Neural crest cell (in vitro differentiated cells): ENCODE measurements at regions not wholly inside any gene's neighbourhood (a gene's known extent, or its start where the extent isn't known, plus 50 kb on each side); places are given as distances from the start of the nearest gene placed in this dataset.

Source experiments
- DNase-seq: peaks from one replicate; pipeline ENCODE4 v3.0.0; 2021; ENCODE audit warnings: low read depth, mixed read lengths, low spot score
- H3K27ac Mint-ChIP-seq: one replicate; pipeline ENCODE4 v1.8.0; 2021; ENCODE audit warnings: mild to moderate bottlenecking, mixed read lengths; ENCODE audit not compliant: unreplicated experiment
- H3K27me3 Mint-ChIP-seq: 2 replicates; pipeline ENCODE4 v1.8.0; 2021; ENCODE audit warnings: low read depth, mild to moderate bottlenecking, mixed read lengths
- H3K36me3 Mint-ChIP-seq: 2 replicates; pipeline ENCODE4 v1.8.0; 2021; ENCODE audit warnings: low read depth, mild to moderate bottlenecking, mixed read lengths
- H3K4me1 Mint-ChIP-seq: 2 replicates; pipeline ENCODE4 v1.8.0; 2021; ENCODE audit warnings: mixed read lengths
- H3K4me3 Mint-ChIP-seq: one replicate; pipeline ENCODE4 v1.8.0; 2021; ENCODE audit warnings: mild to moderate bottlenecking, mixed read lengths
- H3K9me3 Mint-ChIP-seq: 2 replicates; pipeline ENCODE4 v1.8.0; 2021; ENCODE audit warnings: mixed read lengths
- TF ChIP-seq, protein P1 (sequence below): fragments of 200-600 bp; sonication (generic); conservative IDR thresholded peaks from 2 replicates; pipeline ENCODE4 v1.5.0; 2021; ENCODE audit warnings: antibody characterized with exemption, mild to moderate bottlenecking

DNA sequence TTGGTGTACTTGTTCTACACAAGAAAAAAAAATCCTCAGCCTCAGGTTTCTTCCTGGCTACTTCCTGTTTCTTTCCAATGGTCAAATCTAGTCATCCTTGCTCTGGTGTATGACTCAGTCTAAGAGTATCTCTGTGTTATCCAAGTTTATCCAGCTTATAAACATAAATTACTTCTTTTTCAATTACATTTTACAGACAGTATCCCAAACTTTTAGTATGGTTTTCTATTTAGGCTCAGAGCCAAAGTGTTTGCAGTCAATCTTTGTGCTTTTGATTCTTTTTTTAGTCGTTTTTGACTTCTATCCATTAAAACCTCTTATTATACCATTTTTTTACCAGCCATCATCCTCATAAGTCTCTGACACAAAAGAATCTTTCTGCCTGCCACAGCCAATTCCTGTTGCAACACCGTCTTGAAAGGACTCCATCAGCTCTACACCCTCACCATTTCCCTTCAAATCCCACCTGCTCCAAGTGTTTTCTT, 294.6 kb downstream of the PTEN start:
- TF ChIP-seq, protein P1, sequence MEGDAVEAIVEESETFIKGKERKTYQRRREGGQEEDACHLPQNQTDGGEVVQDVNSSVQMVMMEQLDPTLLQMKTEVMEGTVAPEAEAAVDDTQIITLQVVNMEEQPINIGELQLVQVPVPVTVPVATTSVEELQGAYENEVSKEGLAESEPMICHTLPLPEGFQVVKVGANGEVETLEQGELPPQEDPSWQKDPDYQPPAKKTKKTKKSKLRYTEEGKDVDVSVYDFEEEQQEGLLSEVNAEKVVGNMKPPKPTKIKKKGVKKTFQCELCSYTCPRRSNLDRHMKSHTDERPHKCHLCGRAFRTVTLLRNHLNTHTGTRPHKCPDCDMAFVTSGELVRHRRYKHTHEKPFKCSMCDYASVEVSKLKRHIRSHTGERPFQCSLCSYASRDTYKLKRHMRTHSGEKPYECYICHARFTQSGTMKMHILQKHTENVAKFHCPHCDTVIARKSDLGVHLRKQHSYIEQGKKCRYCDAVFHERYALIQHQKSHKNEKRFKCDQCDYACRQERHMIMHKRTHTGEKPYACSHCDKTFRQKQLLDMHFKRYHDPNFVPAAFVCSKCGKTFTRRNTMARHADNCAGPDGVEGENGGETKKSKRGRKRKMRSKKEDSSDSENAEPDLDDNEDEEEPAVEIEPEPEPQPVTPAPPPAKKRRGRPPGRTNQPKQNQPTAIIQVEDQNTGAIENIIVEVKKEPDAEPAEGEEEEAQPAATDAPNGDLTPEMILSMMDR: no peak
- no peaks in the 10 kb centered on the region for H3K36me3 Mint-ChIP-seq
- H3K27me3 Mint-ChIP-seq: no peaks in the 10 kb centered on the region
- peaks cover 9% of the 10 kb centered on the region for H3K9me3 Mint-ChIP-seq
- DNase-seq: no peak
- H3K4me3 Mint-ChIP-seq: no peak overlapping the region
- no peak overlapping the region for H3K27ac Mint-ChIP-seq
- H3K4me1 Mint-ChIP-seq: peaks cover 11% of the 10 kb centered on the region

DNA sequence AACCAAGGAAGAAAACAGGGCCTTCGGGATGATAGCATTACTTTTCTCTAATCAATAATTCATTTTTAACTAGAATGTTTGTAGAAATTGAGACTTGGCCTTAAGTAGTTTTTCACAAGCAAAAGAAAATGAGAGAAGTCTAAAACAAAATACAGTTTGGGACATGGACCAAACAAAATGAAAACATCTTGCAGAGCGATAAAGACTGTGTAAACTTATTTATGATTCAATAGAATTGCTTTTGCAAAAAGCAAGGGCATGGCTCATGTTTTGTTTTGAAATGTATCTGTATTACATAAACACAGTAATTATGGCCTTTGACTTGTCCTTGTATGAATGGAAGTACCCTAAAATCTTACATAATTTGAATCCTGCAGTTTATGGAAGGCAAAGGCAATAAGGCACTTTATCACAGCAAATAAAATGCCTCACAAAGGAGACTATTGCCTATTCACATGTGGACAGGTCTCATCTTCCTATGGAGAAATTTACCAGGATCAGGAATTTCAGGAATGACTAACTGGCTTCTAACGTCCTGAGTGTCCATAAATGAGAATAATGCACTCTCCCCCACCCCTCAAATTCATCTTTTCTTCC, 295.2 kb downstream of the PTEN start:
- Mint-ChIP-seq H3K4me1 (peaks cover 11% of the 10 kb centered on the region), H3K27ac (no peak overlapping the region), H3K9me3 (peaks cover 5% of the 10 kb centered on the region), H3K4me3 (no peak overlapping the region), H3K36me3 (no peaks in the 10 kb centered on the region), H3K27me3 (no peaks in the 10 kb centered on the region)
- TF ChIP-seq, protein P1: no peak
- DNase-seq: no peak

DNA sequence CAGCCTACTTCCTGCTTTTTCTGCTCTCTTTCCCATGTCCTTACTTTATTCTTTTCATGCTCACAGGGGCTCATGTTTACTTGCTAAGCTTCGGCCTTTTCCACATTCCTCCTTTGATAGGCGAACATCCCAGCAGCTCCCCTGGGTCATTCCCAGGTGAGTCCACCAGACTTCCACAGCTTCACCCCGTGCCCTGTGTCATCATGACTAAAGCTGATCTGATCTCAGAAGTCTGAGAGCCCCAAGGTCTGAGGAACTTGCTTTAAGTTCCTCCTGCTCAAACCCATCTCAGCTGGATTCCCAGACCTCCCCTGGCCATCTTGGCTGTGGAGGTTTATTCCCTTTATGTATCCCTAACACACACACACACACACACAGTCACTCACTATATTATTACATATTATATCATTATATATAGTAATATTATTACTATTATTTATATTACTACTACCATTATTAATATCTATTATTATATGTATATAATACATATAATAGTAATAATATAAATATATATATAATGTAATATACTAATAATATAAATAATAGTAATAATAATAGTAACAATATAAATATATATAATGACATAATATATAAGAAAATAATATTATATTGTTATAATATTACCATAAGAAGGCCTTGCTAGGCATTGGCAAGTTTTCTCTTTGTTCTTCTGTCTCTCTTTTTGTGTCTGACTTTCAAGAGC, 295.9 kb downstream of the PTEN start:
- Mint-ChIP-seq H3K27me3 (no peaks in the 10 kb centered on the region), H3K9me3 (peaks cover 5% of the 10 kb centered on the region), H3K4me3 (no peak overlapping the region), H3K36me3 (no peaks in the 10 kb centered on the region), H3K27ac (no peak overlapping the region), H3K4me1 (peaks cover 13% of the 10 kb centered on the region)
- TF ChIP-seq, protein P1: no peak
- DNase-seq: no peak

DNA sequence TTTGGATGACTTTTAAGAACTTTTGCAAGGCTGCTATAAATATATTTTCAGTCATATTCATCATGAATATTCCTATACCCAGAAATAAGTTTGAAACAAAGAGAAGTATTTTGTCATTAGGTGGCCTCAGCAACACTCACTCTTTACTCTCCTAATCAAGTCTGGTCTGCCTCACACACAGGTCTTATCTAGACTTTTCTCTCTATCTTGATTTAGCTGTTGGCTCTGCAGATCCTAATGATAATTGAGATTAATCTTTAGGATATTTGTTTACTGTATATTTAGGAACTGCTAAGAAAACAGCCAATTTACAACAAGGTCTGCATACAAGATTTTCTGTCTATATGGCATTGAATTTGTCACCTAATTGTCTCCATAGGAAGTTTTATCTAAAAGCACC, 297.6 kb downstream of the PTEN start:
- TF ChIP-seq, protein P1: no peak
- no peak for DNase-seq
- no peaks in the 10 kb centered on the region for H3K27me3 Mint-ChIP-seq
- H3K4me3 Mint-ChIP-seq: no peak overlapping the region
- H3K4me1 Mint-ChIP-seq: peaks cover 31% of the 10 kb centered on the region
- H3K9me3 Mint-ChIP-seq: peaks cover 5% of the 10 kb centered on the region
- H3K27ac Mint-ChIP-seq: no peak overlapping the region
- no peaks in the 10 kb centered on the region for H3K36me3 Mint-ChIP-seq

DNA sequence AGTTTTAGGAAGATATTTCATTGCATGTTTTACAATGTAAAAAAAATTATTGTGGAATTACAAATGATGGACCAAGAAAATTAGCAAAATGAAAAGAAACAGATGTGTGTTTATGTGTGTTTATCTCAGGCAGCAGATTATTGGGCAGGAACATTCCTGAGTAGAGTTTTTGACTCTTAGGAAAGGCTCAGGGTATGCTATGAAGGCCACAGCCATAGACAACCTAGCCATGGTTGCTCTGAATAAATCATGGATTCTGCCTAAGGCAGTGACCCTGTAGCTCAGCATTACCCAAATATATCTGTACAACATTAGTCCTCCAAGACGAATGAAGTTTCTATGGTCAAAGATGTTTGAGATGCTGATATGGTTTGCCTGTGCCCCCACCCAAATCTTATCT, 298.3 kb downstream of the PTEN start:
- H3K27me3 Mint-ChIP-seq: no peaks in the 10 kb centered on the region
- no peaks in the 10 kb centered on the region for H3K36me3 Mint-ChIP-seq
- no peak overlapping the region for H3K4me3 Mint-ChIP-seq
- no peak for DNase-seq
- peaks cover 5% of the 10 kb centered on the region for H3K9me3 Mint-ChIP-seq
- H3K27ac Mint-ChIP-seq: no peak overlapping the region
- peaks cover 36% of the 10 kb centered on the region for H3K4me1 Mint-ChIP-seq
- TF ChIP-seq, protein P1: no peak
